ENCODE measurements at regions not wholly inside any gene's neighbourhood (a gene's known extent, or its start where the extent isn't known, plus 50 kb on each side); places are given as distances from the start of the nearest gene placed in this dataset.

- Histone ChIP-seq H3K9me3 (no peaks in the 10 kb centered on the region), H3K4me3 (no peak overlapping the region), H3K27ac (no peak overlapping the region), H3K27me3 (no peaks in the 10 kb centered on the region), H3K4me1 (no peaks in the 10 kb centered on the region), H3K36me3 (no peaks in the 10 kb centered on the region)
- DNase-seq (ENCODE audit: extremely low spot score in 2 of 2) = no peak
- intact Hi-C loops (cut with DNase I) = no loop called here
- TF ChIP-seq CTCF (IDR thresholded peaks at IDR 0.05) (no peak), POLR2A (IDR thresholded peaks at IDR 0.05) (no peak), POLR2AphosphoS5 (IDR thresholded peaks at IDR 0.05; ENCODE audit: insufficient read depth in 1 of 2, low read depth in 1 of 2) (no peak)
Measured at GRCh38 chr5:8954801-8955200, 591.1 kb downstream of the SEMA5A start.

GRCh38 chr5:8956659-8957058, 589.2 kb downstream of the SEMA5A start:
- H3K4me1 ChIP-seq = no peaks in the 10 kb centered on the region
- DNase-seq (ENCODE audit: extremely low spot score in 2 of 2) = no peak
- H3K27me3 ChIP-seq = no peaks in the 10 kb centered on the region
- TF ChIP-seq POLR2A (IDR thresholded peaks at IDR 0.05) = no peak
- no peak for TF ChIP-seq POLR2AphosphoS5 (IDR thresholded peaks at IDR 0.05; ENCODE audit: insufficient read depth in 1 of 2, low read depth in 1 of 2)
- no peak for TF ChIP-seq CTCF (IDR thresholded peaks at IDR 0.05)
- no peaks in the 10 kb centered on the region for H3K36me3 ChIP-seq
- intact Hi-C loops (cut with DNase I) = no loop called here
- no peaks in the 10 kb centered on the region for H3K9me3 ChIP-seq
- H3K27ac ChIP-seq = no peak overlapping the region
- no peak overlapping the region for H3K4me3 ChIP-seq

GRCh38 chr5:8958602-8959001, 587.3 kb downstream of the SEMA5A start:
- intact Hi-C loops (cut with DNase I) = no loop called here
- no peak for DNase-seq (ENCODE audit: extremely low spot score in 2 of 2)
- no peaks in the 10 kb centered on the region for H3K9me3 ChIP-seq
- TF ChIP-seq CTCF (IDR thresholded peaks at IDR 0.05) (no peak), POLR2A (IDR thresholded peaks at IDR 0.05) (no peak), POLR2AphosphoS5 (IDR thresholded peaks at IDR 0.05; ENCODE audit: insufficient read depth in 1 of 2, low read depth in 1 of 2) (no peak)
- no peak overlapping the region for H3K4me3 ChIP-seq
- H3K27ac ChIP-seq = no peak overlapping the region
- no peaks in the 10 kb centered on the region for H3K27me3 ChIP-seq
- no peaks in the 10 kb centered on the region for H3K36me3 ChIP-seq
- no peaks in the 10 kb centered on the region for H3K4me1 ChIP-seq

- TF ChIP-seq POLR2A (IDR thresholded peaks at IDR 0.05) = no peak
- no peak for TF ChIP-seq POLR2AphosphoS5 (IDR thresholded peaks at IDR 0.05; ENCODE audit: insufficient read depth in 1 of 2, low read depth in 1 of 2)
- no peak for TF ChIP-seq CTCF (IDR thresholded peaks at IDR 0.05)
- H3K4me3 ChIP-seq = no peak overlapping the region
- H3K27me3 ChIP-seq = no peaks in the 10 kb centered on the region
- intact Hi-C loops (cut with DNase I) = no loop called here
- H3K4me1 ChIP-seq = no peaks in the 10 kb centered on the region
- no peak overlapping the region for H3K27ac ChIP-seq
- no peaks in the 10 kb centered on the region for H3K9me3 ChIP-seq
- H3K36me3 ChIP-seq = no peaks in the 10 kb centered on the region
- no peak for DNase-seq (ENCODE audit: extremely low spot score in 2 of 2)
Measured at GRCh38 chr5:8961219-8961618, 584.7 kb downstream of the SEMA5A start.

GRCh38 chr5:8961956-8962355, 583.9 kb downstream of the SEMA5A start:
- no peak overlapping the region for H3K4me3 ChIP-seq
- H3K9me3 ChIP-seq = no peaks in the 10 kb centered on the region
- intact Hi-C loops (cut with DNase I) = no loop called here
- H3K36me3 ChIP-seq = no peaks in the 10 kb centered on the region
- no peak for DNase-seq (ENCODE audit: extremely low spot score in 2 of 2)
- H3K4me1 ChIP-seq = no peaks in the 10 kb centered on the region
- H3K27me3 ChIP-seq = no peaks in the 10 kb centered on the region
- H3K27ac ChIP-seq = no peak overlapping the region
- TF ChIP-seq CTCF (IDR thresholded peaks at IDR 0.05) = no peak
- TF ChIP-seq POLR2AphosphoS5 (IDR thresholded peaks at IDR 0.05; ENCODE audit: insufficient read depth in 1 of 2, low read depth in 1 of 2) = no peak
- no peak for TF ChIP-seq POLR2A (IDR thresholded peaks at IDR 0.05)
